GM23338 (cell line): ENCODE measurements at regions not wholly inside any gene's neighbourhood (a gene's known extent, or its start where the extent isn't known, plus 50 kb on each side); places are given as distances from the start of the nearest gene placed in this dataset.

Experiments used
- CREB1 ChIP-seq: fragments of 250-450 bp; sonication (Bioruptor Pico); IDR thresholded peaks from 2 replicates; pipeline ENCODE4 v1.5.0; 2020; ENCODE audit warnings: low read depth, mild to moderate bottlenecking, moderate library complexity
- CTCF ChIP-seq, 2 experiments: fragments of 200-600 bp in 1 of 2; sonication (generic) in 1 of 2; conservative IDR thresholded peaks; 2 replicates each; pipeline versions ENCODE4 v1.5.1 to v1.6.1; 2016 to 2017; ENCODE audit warnings: antibody characterized with exemption in 2 of 2, low read depth in 2 of 2, mild to moderate bottlenecking in 2 of 2, moderate library complexity in 1 of 2
- EZH2 ChIP-seq: fragments of 200-600 bp; sonication (generic); IDR thresholded peaks from one replicate; pipeline ENCODE4 v1.8.0; 2017; ENCODE audit warnings: antibody characterized with exemption, mild to moderate bottlenecking, low read depth; ENCODE audit not compliant: unreplicated experiment
- EZH2phosphoT487 ChIP-seq: fragments of 200-600 bp; sonication (generic); IDR thresholded peaks from one replicate; pipeline ENCODE4 v1.8.1; 2018; ENCODE audit warnings: antibody characterized with exemption; ENCODE audit not compliant: unreplicated experiment
- JUNB ChIP-seq: IDR thresholded peaks from one replicate; pipeline ENCODE4 v1.6.1; 2016; ENCODE audit warnings: antibody characterized with exemption; ENCODE audit not compliant: unreplicated experiment
- POLR2AphosphoS5 ChIP-seq: IDR thresholded peaks from 2 replicates; pipeline ENCODE4 v1.6.1; 2016; ENCODE audit warnings: antibody characterized with exemption, low read depth
- REST ChIP-seq: IDR thresholded peaks from one replicate; pipeline ENCODE4 v1.6.1; 2018; ENCODE audit warnings: antibody characterized with exemption; ENCODE audit not compliant: unreplicated experiment
- ZNF331 ChIP-seq: fragments of 250-450 bp; sonication (Bioruptor Pico); IDR thresholded peaks from 2 replicates; pipeline ENCODE4 v1.5.0; 2020; ENCODE audit warnings: low read depth, mild to moderate bottlenecking, moderate library complexity
- ZNF462 ChIP-seq: fragments of 250-450 bp; sonication (Bioruptor Pico); IDR thresholded peaks from 2 replicates; pipeline ENCODE4 v1.5.0; 2020; ENCODE audit warnings: mild to moderate bottlenecking, moderate library complexity

GRCh38 chrX:97984641-97985040 lies 1100.9 kb downstream of the RPA4 start:
- TF ChIP-seq CTCF (conservative IDR thresholded peaks at IDR 0.05; ENCODE audit: low read depth in 2 of 2) (no peak), POLR2AphosphoS5 (no peak), EZH2 (no peak), EZH2phosphoT487 (no peak), REST (no peak), CREB1 (CRISPR knock-in tag) (peak; percentile 11; the same call in 1 of the 2 replicates), ZNF331 (CRISPR knock-in tag) (no peak), JUNB (no peak), ZNF462 (CRISPR knock-in tag) (peak; percentile 43)
